GM12891 (cell line): ENCODE measurements at regions not wholly inside any gene's neighbourhood (a gene's known extent, or its start where the extent isn't known, plus 50 kb on each side); places are given as distances from the start of the nearest gene placed in this dataset.

ENCODE experiments used
- PAX5 ChIP-seq: IDR thresholded peaks from 2 replicates; pipeline ENCODE4 v1.6.1; 2011; ENCODE audit warnings: low read length, moderate library complexity, mild to moderate bottlenecking; ENCODE audit not compliant: insufficient read depth, severe bottlenecking
- POLR2A ChIP-seq: IDR thresholded peaks from 2 replicates; pipeline ENCODE4 v1.6.1; 2011; ENCODE audit warnings: low read depth, low read length, control low read depth
- POLR2AphosphoS5 ChIP-seq: IDR thresholded peaks from 2 replicates; pipeline ENCODE4 v1.6.1; 2011; ENCODE audit warnings: low read depth, low read length, control low read depth
- POU2F2 ChIP-seq: IDR thresholded peaks from 2 replicates; pipeline ENCODE4 v1.6.1; 2011; ENCODE audit warnings: low read depth, mild to moderate bottlenecking, control low read depth, low read length, moderate library complexity
- SPI1 ChIP-seq: IDR thresholded peaks from 2 replicates; pipeline ENCODE4 v1.6.1; 2011; ENCODE audit warnings: low read depth, low read length, control low read depth
- TAF1 ChIP-seq: IDR thresholded peaks from 2 replicates; pipeline ENCODE4 v1.6.1; 2011; ENCODE audit warnings: low read depth, low read length, control low read depth

GRCh38 chr16:60821661-60822060, 1214.6 kb downstream of the CDH8 start:
- TF ChIP-seq POLR2A, result no peak
- no peak for TF ChIP-seq POLR2AphosphoS5
- TF ChIP-seq TAF1, result no peak
- no peak for TF ChIP-seq PAX5
- TF ChIP-seq SPI1, result no peak
- no peak for TF ChIP-seq POU2F2
